GM12875 (cell line): ENCODE measurements at regions not wholly inside any gene's neighbourhood (a gene's known extent, or its start where the extent isn't known, plus 50 kb on each side); places are given as distances from the start of the nearest gene placed in this dataset.

Experiments
- H3K4me3 ChIP-seq: one replicate; pipeline ENCODE4 v1.5.1; 2011; ENCODE audit warnings: low read depth, low read length, control low read depth
- TF ChIP-seq, protein P1 (sequence below): IDR thresholded peaks from 2 replicates; pipeline ENCODE4 v1.5.1; 2011; ENCODE audit warnings: low read depth, mild to moderate bottlenecking, control low read depth, inconsistent platforms, low read length, moderate library complexity, borderline replicate concordance; ENCODE audit not compliant: insufficient read depth

GRCh38 chr5:104367978-104368377 lies 805.4 kb upstream of the NUDT12 start:
- H3K4me3 ChIP-seq: no peak overlapping the region
- TF ChIP-seq, protein P1, sequence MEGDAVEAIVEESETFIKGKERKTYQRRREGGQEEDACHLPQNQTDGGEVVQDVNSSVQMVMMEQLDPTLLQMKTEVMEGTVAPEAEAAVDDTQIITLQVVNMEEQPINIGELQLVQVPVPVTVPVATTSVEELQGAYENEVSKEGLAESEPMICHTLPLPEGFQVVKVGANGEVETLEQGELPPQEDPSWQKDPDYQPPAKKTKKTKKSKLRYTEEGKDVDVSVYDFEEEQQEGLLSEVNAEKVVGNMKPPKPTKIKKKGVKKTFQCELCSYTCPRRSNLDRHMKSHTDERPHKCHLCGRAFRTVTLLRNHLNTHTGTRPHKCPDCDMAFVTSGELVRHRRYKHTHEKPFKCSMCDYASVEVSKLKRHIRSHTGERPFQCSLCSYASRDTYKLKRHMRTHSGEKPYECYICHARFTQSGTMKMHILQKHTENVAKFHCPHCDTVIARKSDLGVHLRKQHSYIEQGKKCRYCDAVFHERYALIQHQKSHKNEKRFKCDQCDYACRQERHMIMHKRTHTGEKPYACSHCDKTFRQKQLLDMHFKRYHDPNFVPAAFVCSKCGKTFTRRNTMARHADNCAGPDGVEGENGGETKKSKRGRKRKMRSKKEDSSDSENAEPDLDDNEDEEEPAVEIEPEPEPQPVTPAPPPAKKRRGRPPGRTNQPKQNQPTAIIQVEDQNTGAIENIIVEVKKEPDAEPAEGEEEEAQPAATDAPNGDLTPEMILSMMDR: no peak

GRCh38 chr5:104363567-104363966 lies 801.0 kb upstream of the NUDT12 start:
- H3K4me3 ChIP-seq: no peak overlapping the region
- TF ChIP-seq, protein P1: no peak

GRCh38 chr5:104361932-104362331 lies 799.3 kb upstream of the NUDT12 start:
- TF ChIP-seq, protein P1: no peak
- no peak overlapping the region for H3K4me3 ChIP-seq

- no peak overlapping the region for H3K4me3 ChIP-seq
- TF ChIP-seq, protein P1: no peak
Observed at GRCh38 chr5:104355350-104355749, 792.8 kb upstream of the NUDT12 start.

DNA sequence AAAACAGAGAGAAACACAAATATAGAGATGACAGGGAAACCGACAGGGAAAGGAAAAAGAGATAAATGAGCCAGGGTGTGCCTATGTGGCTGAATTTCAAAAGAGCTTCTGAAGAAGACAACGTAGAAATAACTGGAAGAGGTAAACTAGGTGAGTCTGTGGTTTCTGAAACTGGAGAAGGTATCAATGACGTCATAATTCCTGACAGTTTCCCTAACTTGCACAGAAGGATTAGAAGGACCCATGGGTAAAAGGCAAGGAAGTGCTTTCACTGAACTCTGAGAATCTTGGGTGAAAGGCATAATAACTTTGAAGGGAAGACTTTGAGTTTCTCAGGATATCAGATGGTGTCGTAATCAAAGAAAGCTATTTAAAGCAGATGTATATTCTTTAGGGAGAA lies 790.8 kb upstream of the NUDT12 start:
- H3K4me3 ChIP-seq: no peak overlapping the region
- TF ChIP-seq, protein P1: no peak

DNA sequence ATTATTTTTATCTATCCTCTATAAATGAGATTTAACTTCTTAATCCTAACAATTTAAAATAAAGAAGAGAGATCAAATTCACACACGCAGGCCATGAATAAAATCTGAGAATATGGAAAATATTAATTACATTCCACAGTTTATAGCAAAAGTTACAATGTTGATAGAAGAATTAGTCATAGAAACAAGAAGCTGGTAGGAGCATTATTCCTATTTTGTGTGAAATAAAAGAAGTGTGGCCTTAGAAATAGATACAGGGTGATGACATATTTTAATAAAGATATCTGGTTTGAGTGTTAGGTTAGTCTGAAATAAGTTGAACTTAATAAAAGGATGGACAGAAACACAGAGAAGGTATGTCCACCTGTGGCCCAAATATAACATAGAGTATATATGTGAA lies 790.4 kb upstream of the NUDT12 start:
- TF ChIP-seq, protein P1: no peak
- no peak overlapping the region for H3K4me3 ChIP-seq

DNA sequence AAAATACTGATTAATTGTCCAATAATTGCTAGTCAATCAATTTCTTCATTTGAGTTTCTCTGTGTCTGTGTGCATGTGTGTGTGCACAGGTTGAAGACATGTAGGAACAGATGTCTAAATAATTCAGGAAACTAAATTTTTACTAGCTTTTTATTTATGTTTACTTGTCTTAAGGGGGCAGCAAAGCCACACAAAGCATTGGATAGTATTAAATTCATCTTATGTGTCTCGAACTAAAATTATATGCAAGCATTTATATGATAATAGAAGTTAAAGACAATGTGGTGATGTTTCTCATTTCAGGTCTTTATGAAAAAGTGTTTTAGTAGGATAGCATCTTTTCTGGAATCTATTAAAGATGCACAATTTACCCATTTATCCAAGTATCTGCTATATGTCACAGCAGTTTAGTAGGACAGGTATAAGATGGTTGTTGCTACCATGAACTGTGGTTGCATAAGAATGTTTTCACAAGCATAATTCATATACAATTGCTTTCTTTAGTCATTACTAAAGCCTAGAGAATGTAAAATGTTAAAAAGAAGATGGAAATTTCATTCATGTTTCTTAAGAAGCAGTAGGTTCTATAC lies 784.6 kb upstream of the NUDT12 start:
- TF ChIP-seq, protein P1: no peak
- no peak overlapping the region for H3K4me3 ChIP-seq
